ENCODE measurements at regions not wholly inside any gene's neighbourhood (a gene's known extent, or its start where the extent isn't known, plus 50 kb on each side); places are given as distances from the start of the nearest gene placed in this dataset.

DNA sequence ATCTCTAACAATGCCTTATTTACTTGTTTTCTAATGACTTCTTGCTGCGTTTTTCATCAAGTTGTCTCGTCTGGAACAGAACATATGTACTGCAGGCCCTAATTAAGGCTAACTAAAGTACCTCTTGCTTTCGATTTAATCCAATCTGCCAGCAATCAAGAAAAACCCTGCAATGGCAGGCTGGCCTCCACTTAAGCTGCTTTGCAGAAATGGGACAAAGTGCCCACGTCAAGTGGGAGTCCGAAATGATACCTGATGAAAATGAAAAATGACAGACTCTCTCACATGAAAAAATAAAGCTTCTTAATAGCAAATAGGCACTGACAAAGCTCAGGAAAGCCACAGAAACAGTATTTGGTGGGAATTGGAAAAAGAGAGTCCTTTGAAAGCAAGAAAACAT is 1454.7 kb downstream of the FAM181B start:
- WGBS = 60% methylated on average over 5 of the region's 5 CpGs
- Histone ChIP-seq H3K27me3 (ENCODE audit: control insufficient read depth in 4 of 4, insufficient read depth in 4 of 4, low read length in 3 of 4) (no peaks in the 10 kb centered on the region), H3K36me3 (ENCODE audit: control insufficient read depth in 4 of 4, insufficient read depth in 3 of 4, low read depth in 1 of 4, low read length in 3 of 4) (no peaks in the 10 kb centered on the region), H3K9ac (ENCODE audit: low read depth in 1 of 2, low read length in 2 of 2) (no peak overlapping the region), H3K9me3 (ENCODE audit: control insufficient read depth in 4 of 4, low read length in 3 of 4) (no peaks in the 10 kb centered on the region), H3K4me1 (ENCODE audit: control insufficient read depth in 4 of 4, insufficient read depth in 4 of 4, low read length in 3 of 4) (no peaks in the 10 kb centered on the region), H3K4me3 (ENCODE audit: low read depth in 1 of 3, low read length in 3 of 3) (no peak overlapping the region), H3K27ac (ENCODE audit: low read depth in 1 of 2, low read length in 2 of 2) (no peak overlapping the region)
- DNase-seq (ENCODE audit: low spot score) = no peak
- TF ChIP-seq RXRA (IDR thresholded peaks at IDR 0.05) = no peak
- TF ChIP-seq, protein P1, sequence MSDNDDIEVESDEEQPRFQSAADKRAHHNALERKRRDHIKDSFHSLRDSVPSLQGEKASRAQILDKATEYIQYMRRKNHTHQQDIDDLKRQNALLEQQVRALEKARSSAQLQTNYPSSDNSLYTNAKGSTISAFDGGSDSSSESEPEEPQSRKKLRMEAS (IDR thresholded peaks at IDR 0.05) = no peak
- TF ChIP-seq JUND (IDR thresholded peaks at IDR 0.05) = no peak
- TF ChIP-seq, protein P2, sequence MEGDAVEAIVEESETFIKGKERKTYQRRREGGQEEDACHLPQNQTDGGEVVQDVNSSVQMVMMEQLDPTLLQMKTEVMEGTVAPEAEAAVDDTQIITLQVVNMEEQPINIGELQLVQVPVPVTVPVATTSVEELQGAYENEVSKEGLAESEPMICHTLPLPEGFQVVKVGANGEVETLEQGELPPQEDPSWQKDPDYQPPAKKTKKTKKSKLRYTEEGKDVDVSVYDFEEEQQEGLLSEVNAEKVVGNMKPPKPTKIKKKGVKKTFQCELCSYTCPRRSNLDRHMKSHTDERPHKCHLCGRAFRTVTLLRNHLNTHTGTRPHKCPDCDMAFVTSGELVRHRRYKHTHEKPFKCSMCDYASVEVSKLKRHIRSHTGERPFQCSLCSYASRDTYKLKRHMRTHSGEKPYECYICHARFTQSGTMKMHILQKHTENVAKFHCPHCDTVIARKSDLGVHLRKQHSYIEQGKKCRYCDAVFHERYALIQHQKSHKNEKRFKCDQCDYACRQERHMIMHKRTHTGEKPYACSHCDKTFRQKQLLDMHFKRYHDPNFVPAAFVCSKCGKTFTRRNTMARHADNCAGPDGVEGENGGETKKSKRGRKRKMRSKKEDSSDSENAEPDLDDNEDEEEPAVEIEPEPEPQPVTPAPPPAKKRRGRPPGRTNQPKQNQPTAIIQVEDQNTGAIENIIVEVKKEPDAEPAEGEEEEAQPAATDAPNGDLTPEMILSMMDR (IDR thresholded peaks at IDR 0.05; ENCODE audit: low read depth, low read length, missing input control) = no peak
- no peak for TF ChIP-seq RAD21 (IDR thresholded peaks at IDR 0.05)
- TF ChIP-seq SP1 (IDR thresholded peaks at IDR 0.05) = no peak
- TF ChIP-seq, protein P3, sequence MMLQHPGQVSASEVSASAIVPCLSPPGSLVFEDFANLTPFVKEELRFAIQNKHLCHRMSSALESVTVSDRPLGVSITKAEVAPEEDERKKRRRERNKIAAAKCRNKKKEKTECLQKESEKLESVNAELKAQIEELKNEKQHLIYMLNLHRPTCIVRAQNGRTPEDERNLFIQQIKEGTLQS (IDR thresholded peaks at IDR 0.05) = no peak
- TF ChIP-seq FOXA2 (IDR thresholded peaks at IDR 0.05) = no peak
- TF ChIP-seq HNF4G (IDR thresholded peaks at IDR 0.05) = no peak
- no peak for TF ChIP-seq YY1 (IDR thresholded peaks at IDR 0.05)
- TF ChIP-seq HNF4A (conservative IDR thresholded peaks at IDR 0.05) = no peak
- TF ChIP-seq, protein P4, sequence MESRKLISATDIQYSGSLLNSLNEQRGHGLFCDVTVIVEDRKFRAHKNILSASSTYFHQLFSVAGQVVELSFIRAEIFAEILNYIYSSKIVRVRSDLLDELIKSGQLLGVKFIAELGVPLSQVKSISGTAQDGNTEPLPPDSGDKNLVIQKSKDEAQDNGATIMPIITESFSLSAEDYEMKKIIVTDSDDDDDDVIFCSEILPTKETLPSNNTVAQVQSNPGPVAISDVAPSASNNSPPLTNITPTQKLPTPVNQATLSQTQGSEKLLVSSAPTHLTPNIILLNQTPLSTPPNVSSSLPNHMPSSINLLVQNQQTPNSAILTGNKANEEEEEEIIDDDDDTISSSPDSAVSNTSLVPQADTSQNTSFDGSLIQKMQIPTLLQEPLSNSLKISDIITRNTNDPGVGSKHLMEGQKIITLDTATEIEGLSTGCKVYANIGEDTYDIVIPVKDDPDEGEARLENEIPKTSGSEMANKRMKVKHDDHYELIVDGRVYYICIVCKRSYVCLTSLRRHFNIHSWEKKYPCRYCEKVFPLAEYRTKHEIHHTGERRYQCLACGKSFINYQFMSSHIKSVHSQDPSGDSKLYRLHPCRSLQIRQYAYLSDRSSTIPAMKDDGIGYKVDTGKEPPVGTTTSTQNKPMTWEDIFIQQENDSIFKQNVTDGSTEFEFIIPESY (IDR thresholded peaks at IDR 0.05) = no peak
- no peak for TF ChIP-seq FOXA1 (IDR thresholded peaks at IDR 0.05)
- TF ChIP-seq TAF1 (conservative IDR thresholded peaks at IDR 0.05) = no peak
- TF ChIP-seq, protein P5, sequence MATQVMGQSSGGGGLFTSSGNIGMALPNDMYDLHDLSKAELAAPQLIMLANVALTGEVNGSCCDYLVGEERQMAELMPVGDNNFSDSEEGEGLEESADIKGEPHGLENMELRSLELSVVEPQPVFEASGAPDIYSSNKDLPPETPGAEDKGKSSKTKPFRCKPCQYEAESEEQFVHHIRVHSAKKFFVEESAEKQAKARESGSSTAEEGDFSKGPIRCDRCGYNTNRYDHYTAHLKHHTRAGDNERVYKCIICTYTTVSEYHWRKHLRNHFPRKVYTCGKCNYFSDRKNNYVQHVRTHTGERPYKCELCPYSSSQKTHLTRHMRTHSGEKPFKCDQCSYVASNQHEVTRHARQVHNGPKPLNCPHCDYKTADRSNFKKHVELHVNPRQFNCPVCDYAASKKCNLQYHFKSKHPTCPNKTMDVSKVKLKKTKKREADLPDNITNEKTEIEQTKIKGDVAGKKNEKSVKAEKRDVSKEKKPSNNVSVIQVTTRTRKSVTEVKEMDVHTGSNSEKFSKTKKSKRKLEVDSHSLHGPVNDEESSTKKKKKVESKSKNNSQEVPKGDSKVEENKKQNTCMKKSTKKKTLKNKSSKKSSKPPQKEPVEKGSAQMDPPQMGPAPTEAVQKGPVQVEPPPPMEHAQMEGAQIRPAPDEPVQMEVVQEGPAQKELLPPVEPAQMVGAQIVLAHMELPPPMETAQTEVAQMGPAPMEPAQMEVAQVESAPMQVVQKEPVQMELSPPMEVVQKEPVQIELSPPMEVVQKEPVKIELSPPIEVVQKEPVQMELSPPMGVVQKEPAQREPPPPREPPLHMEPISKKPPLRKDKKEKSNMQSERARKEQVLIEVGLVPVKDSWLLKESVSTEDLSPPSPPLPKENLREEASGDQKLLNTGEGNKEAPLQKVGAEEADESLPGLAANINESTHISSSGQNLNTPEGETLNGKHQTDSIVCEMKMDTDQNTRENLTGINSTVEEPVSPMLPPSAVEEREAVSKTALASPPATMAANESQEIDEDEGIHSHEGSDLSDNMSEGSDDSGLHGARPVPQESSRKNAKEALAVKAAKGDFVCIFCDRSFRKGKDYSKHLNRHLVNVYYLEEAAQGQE (IDR thresholded peaks at IDR 0.05) = no peak
- TF ChIP-seq NR2F2 (IDR thresholded peaks at IDR 0.05) = no peak
- TF ChIP-seq EGR1 (IDR thresholded peaks at IDR 0.05; ENCODE audit: low read depth in 2 of 2) = no peak
- TF ChIP-seq GABPA (IDR thresholded peaks at IDR 0.05 in 1 of 2, conservative IDR thresholded peaks at IDR 0.05 in 1 of 2) = no peak

Measured in liver (tissue), 8 donors.